LNCaP clone FGC (cell line): ENCODE measurements at regions not wholly inside any gene's neighbourhood (a gene's known extent, or its start where the extent isn't known, plus 50 kb on each side); places are given as distances from the start of the nearest gene placed in this dataset.

Experiments used
- DNase-seq: peaks from one replicate; pipeline ENCODE4 v3.0.0-alpha.2; 2011; ENCODE audit warnings: low read depth
- H3K4me3 ChIP-seq: 2 replicates; pipeline ENCODE4 v1.5.1; 2011; ENCODE audit warnings: mild to moderate bottlenecking, low read depth, low read length, control low read depth
- TF ChIP-seq, protein P1 (sequence below): IDR thresholded peaks from 2 replicates; pipeline ENCODE4 v1.5.1; 2012; ENCODE audit warnings: mild to moderate bottlenecking; ENCODE audit not compliant: control insufficient read depth, insufficient read depth; ENCODE audit errors: extremely low read depth

DNA sequence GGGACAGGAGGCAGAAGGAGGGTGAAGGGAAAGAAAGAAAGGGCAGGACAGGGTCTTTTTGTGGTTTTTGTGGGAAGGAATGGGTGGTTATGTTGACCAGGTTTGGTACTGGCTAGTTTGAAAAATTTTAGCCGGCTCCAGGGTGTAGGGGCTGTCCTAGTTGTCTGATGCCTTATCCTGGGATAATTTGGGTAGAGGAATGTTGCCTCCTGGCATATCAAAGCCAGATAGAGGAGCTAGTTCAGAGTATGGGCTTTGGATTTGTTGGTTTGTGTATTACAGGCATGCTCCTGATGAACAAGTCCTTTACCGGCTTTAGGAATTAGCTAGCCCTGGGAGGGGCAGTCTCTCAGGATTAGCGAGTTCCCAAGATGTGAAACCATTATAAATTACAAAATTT is 101.1 kb upstream of the LHCGR start:
- H3K4me3 ChIP-seq, result no peak overlapping the region
- TF ChIP-seq, protein P1, sequence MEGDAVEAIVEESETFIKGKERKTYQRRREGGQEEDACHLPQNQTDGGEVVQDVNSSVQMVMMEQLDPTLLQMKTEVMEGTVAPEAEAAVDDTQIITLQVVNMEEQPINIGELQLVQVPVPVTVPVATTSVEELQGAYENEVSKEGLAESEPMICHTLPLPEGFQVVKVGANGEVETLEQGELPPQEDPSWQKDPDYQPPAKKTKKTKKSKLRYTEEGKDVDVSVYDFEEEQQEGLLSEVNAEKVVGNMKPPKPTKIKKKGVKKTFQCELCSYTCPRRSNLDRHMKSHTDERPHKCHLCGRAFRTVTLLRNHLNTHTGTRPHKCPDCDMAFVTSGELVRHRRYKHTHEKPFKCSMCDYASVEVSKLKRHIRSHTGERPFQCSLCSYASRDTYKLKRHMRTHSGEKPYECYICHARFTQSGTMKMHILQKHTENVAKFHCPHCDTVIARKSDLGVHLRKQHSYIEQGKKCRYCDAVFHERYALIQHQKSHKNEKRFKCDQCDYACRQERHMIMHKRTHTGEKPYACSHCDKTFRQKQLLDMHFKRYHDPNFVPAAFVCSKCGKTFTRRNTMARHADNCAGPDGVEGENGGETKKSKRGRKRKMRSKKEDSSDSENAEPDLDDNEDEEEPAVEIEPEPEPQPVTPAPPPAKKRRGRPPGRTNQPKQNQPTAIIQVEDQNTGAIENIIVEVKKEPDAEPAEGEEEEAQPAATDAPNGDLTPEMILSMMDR, result no peak
- no peak for DNase-seq

GRCh38 chr2:48856144-48856543 is 100.6 kb upstream of the LHCGR start:
- TF ChIP-seq, protein P1, result no peak

GRCh38 chr2:48855142-48855541 is 99.6 kb upstream of the LHCGR start:
- no peak overlapping the region for H3K4me3 ChIP-seq
- DNase-seq, result no peak
- TF ChIP-seq, protein P1, result no peak

More at GRCh38 chr2:48856144-48856543, 100.6 kb upstream of the LHCGR start:
- no peak overlapping the region for H3K4me3 ChIP-seq
- peak; percentile 11 for DNase-seq

GRCh38 chr2:48854681-48855080 is 99.2 kb upstream of the LHCGR start:
- H3K4me3 ChIP-seq, result no peak overlapping the region
- DNase-seq, result no peak
- TF ChIP-seq, protein P1, result no peak

- TF ChIP-seq, protein P1, result no peak
- no peak overlapping the region for H3K4me3 ChIP-seq
- no peak for DNase-seq
Measured at GRCh38 chr2:48852938-48853337, 97.4 kb upstream of the LHCGR start.

- no peak overlapping the region for H3K4me3 ChIP-seq
- DNase-seq, result no peak
- TF ChIP-seq, protein P1, result no peak
Measured at GRCh38 chr2:48851161-48851560, 95.6 kb upstream of the LHCGR start.

- TF ChIP-seq, protein P1, result no peak
- no peak overlapping the region for H3K4me3 ChIP-seq
- DNase-seq, result no peak
Measured at GRCh38 chr2:48849770-48850169, 94.2 kb upstream of the LHCGR start.
